Activated CD8-positive, alpha-beta memory T cell treated with anti-CD3 and anti-CD28 coated beads for 4 hours (primary cell): ENCODE measurements at regions not wholly inside any gene's neighbourhood (a gene's known extent, or its start where the extent isn't known, plus 50 kb on each side); places are given as distances from the start of the nearest gene placed in this dataset.
"Not testable (repeated sequence)": the region's sequence is repeated elsewhere in the genome, so short reads cannot be mapped to it uniquely, and the experiment has no call there.

Experiments
- DNase-seq, 2 donors: peaks; one replicate each; pipeline ENCODE4 v3.0.0-alpha.2; 2020; ENCODE audit warnings: low read depth in 2 of 2

DNA sequence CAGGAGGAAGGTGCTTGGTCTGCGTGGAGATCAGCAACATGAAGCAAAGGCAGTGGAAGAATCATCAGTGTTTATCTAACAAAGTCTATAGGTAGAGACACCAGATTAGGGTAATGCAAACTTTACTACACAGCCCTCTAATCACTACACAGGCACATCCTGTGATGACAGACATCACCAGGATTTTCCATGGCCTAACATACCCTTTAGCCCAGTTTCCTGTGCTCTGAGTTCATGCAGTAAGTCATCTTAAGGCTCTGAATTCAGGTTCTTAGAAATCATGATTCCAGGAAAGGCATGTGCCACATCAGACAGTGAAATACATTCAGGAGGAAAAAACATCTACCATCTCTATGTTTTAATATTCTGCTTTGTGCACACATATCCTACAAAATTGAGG is 708.5 kb upstream of the SLC8A1 start:
- no peak for DNase-seq

DNA sequence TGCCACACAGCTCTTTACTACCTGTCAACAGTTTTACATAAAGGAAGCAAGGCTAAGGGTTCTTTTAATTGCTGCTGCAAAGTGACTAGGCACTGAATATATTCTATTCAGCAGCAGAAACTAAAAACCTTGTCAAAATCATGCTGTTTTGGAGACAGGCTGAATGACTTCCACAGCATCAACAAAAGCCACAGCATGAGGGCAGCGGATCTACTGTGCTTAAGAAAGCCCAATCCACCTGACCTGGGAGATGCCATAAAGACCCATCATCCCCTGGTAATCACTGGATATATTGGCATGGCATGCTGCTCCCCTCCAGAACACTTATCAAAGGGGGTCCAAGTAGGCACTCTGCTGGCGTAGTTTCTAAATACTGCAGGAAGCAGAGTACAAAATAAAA is 715.1 kb upstream of the SLC8A1 start:
- no peak for DNase-seq

DNA sequence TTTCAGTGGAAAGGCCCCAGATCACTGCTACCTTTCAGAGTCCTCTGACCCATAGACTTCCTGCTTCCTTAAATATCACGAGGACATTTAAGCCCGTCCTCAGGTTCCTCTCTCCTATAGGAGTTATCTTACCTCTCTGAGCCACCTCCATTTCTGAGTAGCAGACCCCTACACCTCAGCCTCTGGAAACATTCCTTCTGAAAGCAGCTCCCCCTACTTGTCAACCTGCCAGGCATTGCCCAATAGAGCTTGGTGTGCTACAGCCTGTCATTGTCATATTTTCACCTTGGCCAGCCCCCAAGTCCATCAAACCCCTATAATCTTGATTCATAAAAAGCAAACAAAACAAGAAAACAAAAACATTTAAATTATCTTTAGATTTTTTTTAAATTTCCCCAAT is 717.9 kb upstream of the SLC8A1 start:
- DNase-seq, result no peak

DNA sequence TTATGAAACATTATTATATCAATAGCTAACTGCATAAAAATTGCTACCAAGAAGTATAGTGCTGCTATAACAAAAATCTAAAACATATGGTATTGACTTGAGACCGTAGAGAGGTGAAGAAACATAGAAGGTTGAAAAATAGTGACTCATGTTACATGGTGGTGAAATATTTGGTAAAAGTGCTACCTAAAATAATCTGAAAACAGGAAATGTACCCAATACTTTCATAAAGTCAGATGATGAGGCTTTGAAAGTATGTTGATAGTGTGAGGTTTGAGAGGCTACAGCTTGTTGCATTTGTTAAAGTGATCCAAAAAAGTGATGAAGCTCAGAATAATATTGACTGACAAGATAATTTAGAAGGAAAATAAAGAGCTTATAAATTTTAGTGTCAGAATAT is 718.7 kb upstream of the SLC8A1 start:
- DNase-seq, result no peak

DNA sequence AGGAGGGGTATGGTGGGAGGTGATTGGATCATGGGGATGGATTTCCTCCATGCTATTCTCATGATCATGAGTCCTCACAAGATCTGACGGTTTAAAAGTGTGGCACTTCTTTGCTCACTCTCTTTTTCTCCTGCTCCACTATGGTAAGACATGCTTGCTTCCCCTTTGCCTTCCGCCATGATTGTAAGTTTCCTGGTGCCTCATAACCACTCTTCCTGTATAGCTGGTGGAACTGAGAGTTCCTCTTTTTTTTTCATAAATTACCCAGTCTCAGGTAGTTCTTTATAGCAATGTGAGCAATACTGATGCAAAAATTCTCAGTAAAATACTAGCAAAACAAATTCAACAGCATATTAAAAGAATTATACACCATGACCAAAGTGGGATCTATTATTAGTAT is 728.5 kb upstream of the SLC8A1 start:
- DNase-seq, result no peak

DNA sequence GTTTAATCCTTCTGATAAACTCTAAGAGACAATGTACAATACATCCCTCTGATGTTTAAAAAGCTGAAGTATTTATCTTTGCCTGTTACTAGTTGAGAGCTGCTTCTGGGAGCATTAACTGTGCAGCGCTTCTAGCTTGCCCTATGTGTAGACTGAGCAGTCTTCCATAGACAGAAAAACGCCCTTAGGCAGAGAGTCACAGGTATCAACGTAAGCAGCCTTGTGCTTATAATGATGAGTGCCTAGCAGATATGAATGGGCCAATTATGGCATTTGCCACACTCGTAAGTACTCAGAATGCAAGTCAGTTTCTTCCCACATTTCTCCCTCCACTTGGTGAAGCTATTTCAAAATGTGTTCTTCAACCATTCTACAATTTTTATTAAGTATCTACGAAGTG is 731.1 kb upstream of the SLC8A1 start:
- DNase-seq, result no peak

DNA sequence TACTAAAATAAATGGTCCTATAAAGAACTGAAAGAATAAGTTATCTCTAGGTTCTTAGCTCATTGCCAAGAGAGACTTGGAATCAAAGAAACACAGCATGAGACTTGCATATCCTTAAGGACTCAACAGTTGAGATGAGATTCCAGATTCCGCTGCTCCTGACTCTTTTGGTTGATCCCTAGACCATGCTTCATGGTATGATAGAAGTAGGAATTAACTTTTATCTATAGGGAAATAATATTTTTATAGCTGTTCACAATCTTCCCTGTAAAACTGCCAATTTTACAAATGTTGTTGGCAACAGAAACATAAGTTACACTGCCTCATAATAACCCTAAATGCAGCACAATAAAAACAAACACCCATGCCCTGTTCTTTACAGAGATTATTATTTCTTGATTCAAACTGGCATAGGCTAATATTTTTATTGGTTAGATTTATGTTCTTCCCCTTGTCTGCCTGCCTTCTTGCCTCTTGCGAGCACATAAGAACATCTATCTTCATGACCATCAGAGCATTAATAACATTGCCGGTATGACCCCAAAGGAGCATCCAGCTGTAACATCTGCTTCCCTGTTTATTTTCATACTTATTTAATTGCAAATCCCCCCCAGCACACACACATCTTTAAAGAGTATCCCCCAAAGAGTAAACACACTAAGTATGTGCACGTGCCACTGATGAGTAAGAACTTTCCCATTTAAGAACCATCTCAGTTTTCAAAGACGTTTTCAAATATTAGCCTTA is 735.7 kb upstream of the SLC8A1 start:
- DNase-seq, result no peak

DNA sequence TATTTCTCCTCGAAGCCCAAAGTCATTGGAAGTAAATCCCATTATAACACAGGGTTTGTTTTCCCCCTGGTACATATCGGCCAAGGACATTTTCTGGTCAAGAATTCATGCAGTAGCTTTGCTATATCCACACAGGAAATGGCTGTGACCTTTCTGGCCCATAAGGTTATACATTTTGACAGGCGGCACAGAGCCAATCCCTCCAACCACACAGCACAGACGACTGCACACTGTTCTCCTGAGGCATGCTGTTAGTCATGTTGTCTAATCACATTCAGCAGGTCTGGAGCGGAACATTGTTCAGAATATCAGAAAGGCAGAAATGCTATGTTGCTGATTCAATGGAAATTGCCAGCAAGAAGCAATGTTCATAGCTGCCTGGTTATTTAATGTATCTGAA is 742.3 kb upstream of the SLC8A1 start:
- DNase-seq, result no peak

DNA sequence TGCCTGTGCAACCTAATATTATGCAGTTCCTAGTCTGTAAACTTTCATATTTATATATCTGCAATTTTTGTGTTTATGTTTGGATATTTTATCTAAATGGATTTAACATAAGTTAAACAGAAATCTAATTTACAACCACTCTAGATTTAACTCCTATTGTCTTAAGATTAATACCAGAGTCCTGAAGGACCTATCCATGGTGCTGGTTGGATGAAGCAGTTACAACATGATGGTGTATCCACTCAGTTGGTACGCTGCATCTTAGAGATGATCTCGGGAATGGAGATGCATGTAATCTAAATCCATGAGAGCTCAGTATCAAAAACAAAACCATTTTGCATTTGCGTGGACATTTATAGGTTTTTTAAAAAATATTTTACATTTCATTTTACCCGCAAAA is 745.9 kb upstream of the SLC8A1 start:
- DNase-seq, result no peak

DNA sequence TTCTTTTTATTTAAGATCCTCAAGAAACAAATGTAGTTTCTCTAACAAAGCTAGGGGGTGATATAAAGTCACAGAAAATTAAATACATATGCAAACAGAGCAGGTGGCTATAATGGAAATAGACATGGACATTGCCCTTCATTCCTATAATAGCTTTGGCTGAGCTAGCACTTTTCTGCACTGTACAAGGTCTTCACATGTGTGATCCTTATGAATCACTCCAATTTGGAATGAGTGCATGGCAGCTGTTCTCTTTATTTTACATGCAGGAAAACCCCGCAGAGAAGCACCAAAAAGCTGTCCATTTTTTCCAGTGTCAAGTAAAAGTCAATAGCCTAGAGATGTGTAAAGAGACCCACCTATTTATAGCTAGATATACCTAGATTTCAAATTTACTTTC is 747.4 kb upstream of the SLC8A1 start:
- no peak for DNase-seq

DNA sequence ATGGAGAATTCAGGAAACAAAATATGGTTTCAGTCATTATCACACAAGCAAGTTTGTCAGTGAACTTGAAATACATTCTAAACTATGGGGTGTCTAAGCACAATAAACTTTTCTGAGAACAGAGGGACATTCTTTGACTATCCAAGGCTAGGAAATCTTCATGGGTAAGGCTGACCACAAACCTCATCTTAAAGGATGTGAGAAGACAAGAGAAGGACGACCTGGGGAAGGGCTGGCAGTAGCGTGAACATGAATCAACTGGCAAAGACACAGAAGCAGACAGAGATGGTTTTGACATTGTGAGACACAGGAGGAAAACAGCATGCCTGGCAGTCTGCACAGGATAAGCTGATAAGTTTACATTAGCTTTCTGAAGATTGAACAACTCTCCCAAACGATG is 752.4 kb upstream of the SLC8A1 start:
- no peak for DNase-seq

DNA sequence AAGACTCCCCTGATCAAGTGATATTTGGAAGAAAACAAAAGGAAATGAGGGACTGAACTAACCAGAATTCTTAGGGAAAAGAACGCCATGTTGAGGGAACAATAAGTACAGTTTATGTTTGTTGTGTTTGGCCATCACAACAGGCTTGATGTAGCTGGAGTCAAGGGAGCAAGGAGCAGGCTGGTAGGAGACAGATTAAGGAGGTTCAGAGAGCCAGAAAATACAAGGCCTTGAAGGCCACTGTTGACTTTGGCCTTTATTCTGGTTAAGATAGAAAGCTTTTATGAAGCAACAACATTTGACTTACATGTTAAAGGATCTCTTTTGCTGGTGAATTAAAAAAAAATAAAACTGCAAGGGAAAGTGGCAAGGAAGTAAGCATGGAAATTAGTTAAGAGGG is 754.1 kb upstream of the SLC8A1 start:
- no peak for DNase-seq

DNA sequence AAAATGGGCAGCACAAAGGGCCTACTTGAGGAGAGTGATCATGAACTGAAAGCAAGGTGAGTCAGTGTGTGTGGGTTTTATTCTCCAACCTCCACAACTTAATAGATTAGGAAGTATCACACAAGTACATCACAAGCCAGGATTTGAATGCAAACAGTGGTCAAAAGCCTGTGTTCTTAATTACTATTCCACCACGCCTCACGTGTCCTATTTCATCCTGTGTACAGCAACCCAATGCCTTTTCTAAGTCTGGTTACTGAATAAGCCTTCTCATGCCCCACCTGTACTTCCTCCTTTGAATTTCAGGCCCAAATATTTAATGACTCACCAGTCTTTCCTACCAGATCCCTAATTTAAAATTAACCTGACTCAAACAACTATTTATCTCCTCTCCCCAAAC is 755.7 kb upstream of the SLC8A1 start:
- no peak for DNase-seq

DNA sequence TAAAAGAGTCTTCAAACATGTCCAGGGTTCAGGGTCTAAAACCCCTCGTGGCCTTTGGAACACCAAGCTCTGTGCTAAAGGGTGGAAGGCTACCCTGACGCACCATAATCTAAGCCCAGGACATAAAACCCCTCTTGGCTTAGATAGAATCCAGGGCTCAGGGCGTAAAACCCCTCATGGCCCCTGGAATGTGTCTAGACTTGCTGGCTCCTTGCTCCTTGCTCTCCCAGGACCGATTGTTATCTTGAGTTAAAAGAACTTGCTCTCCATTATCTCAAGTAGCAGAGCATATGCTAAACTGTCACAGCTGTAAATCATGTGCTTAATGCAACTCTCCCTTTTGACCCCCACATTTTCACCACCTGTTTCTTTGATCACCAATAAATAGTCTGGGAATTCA is 758.1 kb upstream of the SLC8A1 start:
- not testable (repeated sequence) for DNase-seq

DNA sequence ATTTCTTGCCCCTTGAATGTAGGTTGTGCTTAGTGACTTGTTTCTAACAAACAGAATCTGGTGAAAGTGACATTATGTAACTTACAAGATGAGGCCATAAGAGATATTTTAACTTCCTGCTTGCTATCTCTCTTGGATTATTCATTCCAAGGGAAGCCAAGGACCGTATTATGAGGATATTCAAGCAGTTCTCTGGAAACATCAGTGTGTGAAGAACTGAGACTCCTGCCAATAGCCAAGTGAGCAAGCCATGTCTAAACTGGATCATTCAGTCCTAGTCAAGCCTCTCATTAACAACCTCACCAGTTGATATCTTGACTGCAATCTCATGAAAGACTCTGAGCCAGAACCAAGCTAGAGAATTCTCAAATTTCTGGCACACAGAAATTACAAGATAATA is 765.1 kb upstream of the SLC8A1 start:
- no peak for DNase-seq

DNA sequence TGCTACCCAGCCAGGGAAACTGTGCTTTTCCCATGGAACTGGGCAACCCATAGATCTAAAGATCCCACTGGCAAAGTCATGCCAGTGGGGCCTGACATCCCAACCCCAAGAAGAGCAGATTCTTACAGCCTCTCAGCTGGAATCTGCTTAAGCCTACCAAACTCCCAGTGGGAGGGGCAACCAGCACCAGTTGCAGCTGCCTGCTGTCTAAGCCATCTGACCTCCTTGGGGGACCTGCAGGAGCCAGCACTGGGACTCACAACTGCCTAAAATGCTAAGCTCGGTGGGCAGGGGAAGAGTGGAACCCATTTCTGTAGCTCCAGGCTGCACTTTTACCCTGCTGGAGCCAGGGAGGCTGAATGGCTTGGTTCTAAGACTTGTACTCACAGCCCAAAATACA is 770.7 kb upstream of the SLC8A1 start:
- no peak for DNase-seq

DNA sequence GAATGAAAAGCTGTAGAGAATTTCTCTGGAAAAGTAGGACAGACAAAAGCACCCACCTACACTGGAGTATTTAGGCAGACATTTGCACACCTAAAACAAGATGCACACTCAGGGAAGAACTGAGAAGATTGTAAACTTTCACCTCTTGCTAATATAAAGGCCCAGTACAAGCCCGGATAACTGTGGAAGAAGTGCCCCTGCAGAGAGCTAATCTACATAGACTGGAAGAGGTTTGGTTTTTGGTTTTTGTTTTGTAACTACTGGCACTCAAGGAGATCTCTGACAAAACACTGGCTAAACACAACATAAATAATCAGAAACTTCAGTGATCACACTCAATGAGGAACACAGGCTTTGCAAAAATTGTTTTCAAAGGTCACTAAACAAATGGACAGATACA is 782.2 kb upstream of the SLC8A1 start:
- no peak for DNase-seq

DNA sequence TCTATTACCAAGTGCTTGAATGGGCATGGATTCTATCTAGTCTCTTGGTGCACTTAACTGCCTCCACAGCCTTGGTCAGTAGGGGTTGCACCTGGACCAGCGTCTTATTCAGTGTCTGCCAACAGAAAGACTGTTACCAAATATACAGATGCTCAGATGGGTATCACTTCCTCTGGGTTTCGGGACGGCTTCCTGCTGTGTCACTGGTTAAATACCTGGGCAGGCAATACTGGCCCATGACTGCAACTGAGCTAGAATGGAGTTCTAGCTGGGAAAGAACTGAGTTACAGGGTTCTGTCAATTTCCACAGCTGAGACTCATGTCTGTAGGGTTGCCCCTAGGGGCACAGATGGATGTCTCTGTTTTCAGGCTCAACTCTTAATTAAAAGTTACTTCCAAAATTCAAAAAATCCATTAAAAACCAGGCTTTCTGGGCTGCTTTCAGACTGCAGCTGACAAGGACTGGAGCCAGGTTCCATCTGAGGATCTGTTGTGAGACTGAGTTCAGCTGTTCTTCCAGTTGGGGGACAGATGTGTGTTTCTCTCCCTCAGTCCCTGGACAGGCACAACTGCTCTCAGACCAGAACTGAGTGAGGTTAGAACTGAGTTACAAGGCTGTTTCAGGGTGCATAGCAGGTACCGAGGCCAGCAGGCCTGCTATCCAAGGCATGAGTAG is 789.6 kb upstream of the SLC8A1 start:
- no peak for DNase-seq

DNA sequence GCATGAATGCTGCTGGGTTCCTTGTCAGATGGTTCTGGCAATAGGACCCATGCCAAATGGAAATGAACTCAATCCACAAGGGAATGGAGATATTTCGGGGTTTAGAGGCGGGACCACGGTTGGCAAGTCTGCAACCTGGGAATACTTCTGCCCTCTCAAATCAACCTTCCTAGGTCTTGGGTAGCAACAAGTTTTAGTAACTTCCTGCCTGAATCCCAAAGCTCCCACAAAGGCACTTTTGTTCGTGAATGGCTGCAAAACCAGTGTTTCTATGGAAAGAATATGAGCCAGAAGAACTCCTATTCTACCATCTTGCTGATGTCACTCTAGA is 790.1 kb upstream of the SLC8A1 start:
- no peak for DNase-seq

DNA sequence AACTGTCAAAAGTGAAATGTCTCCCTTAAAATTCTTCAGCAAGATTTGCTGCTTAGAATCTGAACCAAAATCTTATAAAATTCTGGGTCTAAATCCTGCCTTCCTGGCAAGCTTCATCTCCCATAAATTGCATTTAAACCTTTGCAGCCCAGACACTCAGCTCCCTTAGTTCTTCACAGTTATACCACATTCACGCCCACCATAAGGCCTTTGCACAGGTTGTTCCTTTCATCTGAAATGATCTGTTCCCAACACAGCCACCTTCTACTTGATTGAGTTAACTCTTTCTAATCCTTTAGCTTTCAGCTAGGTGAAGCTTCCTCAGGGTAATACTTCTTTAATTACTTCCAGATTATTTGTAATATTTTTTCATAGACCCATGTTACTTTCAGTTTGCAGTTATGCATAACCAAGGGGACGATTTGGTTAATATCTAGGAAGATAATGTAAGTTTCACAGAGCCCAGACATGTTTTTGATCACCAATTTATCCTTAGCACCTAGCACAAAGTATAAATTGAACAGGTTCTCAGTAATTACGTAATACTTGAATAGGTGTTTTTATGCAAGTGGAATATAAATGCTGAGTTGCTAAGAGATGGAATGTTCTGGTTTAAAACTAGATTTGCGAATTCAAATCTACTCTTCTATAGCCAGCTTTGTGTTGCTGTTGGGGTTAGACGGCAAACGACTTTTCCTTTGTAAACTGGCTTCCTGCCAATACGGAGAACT is 779.7 kb upstream of the PKDCC start:
- no peak for DNase-seq

DNA sequence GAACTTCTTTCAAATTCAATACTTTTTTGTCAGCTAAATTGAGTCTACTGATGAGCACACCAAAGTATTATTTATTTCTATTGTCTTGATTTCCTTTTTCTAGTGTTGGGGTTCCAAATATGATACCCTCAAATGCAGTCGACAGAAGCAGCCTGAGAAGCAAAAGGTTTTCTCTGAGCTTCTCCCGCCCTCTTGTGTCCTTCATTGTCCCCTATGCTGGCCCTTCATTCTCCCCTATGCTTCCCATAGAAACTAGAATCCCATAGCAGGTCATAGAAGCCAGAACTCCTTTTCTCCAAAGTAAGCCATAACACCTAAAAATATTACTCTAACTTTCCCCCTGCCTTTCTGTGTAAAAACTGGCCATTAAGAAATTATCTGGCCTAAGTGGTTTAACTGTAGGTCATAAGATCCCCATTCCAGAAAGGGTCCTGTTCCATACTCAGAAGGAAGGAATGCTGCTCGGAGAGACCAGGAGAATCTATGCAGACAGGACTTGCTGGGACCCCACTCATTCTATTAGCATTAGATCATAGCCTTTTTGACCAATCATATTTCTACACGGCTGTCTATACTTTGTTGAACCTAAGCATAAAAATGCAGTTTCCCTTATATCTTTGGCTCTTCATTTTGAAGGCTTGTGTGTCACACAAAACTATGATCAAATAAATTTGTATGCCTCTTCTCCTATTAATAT is 764.6 kb upstream of the PKDCC start:
- DNase-seq, result no peak

DNA sequence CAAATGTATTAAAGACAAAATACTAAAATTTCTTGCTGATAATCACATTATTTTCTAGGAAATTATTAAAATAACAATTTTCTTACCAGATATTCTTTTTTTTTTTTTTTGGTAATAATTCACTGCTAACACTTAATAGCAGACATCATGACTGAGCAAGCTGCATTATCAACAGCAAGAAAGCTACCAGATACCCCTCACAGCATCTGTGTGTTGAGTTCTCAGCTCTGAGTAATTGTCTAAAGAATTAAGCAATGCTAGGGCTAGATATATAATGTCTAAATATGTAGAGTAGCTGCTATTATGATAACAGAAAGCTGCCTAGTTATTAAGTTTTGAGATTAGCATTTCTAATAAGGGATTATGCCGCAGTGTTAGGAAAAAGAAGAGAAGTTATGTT is 754.3 kb upstream of the PKDCC start:
- DNase-seq, result no peak

DNA sequence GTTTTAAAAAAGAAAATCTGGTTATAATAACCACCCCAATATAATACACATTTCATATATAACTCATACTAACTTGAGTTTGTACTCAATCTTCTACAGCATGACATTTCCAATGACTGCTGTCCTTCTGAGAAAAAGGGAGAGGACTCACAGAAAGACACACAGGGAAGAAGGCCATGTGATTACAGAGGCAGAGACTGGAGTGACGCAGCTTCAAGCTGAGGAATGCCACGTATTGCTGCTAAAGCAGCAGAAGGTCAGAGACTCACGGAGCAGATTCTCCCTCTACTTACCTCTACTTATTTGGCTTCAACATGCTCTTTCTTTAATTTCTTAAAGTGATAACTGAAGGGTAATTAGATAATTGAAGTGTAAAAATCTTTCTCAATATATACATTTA is 753.5 kb upstream of the PKDCC start:
- no peak for DNase-seq
